OCI-M1 (cell line): ENCODE measurements at regions not wholly inside any gene's neighbourhood (a gene's known extent, or its start where the extent isn't known, plus 50 kb on each side); places are given as distances from the start of the nearest gene placed in this dataset.
A peak's percentile ranks its signal among the peaks of the same experiment; 100 is the strongest.
"Not testable (repeated sequence)": the region's sequence is repeated elsewhere in the genome, so short reads cannot be mapped to it uniquely, and the experiment has no call there.

Experiments used
- DNase-seq: peaks from one replicate; lab custom pipeline; 2025; lab: John Stamatoyannopoulos, UW

DNA sequence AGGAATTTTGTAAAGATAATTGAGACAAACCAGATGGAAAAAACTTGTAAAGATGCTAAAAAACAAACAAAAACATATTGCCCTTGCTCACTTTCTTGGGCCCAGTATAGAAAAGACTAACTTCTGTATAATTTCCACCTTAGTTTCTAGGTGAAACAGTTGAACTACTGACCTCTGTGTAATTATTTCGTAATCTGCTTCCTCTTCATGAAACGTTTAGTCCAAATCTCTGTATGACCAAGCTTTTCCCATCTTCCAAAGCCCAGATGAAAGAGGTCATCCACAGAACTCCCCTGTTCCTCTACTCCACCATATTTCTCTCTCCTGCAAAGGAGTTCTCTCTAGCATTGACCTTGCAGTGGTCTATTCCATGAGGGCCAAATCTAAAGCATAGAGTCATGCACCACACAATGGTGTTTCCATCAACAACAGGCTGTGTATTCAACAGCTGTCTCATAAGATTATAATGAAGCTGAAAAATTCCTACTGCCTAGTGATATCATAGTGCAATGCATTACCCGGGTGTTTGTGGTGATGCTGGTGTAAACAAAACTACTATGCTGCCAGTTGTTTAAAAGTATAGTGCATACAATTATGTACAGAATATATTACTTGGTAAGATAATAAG, 647.6 kb downstream of the TNS3 start:
- peak; percentile 21 for DNase-seq

DNA sequence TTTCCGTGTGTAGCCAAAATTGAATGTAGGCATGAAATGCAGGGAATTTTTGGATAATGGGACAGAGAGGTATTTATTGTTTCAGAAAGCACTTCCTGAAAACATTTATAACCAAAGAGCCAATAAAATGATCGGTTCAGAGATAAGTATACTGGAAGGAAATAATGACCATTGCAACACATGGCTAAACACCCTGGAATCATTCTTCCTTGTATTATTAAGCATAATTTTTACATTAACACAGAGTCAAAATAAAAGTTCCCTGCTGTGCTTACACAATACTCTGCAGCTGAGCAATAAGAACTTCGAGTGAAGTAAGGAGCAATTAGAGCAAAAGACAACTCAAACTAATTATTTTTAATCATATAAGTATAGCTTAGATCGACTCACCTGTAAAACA, 648.3 kb downstream of the TNS3 start:
- DNase-seq = peak; percentile 29

DNA sequence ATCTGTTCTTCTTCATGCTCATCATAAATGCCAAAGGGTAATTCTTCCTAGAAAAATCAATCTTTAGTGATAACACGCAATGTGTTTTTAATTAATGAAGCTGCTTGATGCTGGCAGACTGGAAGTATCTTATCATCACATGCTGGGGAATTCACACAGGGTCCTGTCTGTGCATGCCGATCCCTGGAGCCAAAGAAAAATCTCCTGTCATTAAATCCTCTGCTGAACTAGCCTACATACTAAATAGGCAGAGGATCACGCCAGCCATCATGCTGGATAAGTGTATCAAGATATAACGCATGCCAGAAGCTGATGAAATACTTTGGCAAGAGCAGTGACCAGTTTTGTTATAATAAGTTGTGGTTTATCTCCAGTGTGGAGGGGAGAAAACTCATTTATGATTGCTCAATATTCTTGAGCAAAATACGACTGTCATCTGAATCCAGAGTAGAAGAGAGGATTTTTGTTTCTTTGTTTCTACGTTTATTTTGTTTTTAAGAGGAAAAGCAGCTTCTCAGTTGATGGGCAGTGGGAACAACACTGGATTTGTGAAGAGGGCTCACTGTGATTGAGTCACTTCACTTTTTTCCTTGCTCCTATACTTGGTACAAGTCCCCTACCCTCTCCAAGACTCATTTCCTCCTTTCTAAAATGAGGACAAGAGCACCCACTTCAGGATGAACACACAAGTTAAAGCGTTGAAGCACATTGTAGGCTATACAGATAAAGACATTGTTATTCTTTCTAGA, 649.1 kb downstream of the TNS3 start:
- peak; percentile 87 for DNase-seq

DNA sequence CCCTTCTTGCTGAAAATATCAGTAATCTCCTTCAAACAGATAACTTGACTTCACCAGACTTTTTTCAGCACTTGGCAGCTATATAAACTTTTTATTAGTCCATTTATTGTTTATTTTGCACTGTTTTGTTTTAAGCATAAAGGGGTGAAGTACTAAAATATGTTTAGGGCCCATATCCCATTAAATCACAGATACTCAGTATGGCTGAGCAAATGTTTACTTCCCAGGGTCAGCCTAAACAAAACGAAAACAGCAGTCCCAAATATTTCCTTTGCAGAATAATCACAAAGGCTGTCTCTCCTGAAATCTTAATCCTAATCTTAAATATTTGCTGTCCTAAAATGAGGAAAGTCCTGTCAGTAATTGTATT, 649.6 kb downstream of the TNS3 start:
- DNase-seq = no peak

DNA sequence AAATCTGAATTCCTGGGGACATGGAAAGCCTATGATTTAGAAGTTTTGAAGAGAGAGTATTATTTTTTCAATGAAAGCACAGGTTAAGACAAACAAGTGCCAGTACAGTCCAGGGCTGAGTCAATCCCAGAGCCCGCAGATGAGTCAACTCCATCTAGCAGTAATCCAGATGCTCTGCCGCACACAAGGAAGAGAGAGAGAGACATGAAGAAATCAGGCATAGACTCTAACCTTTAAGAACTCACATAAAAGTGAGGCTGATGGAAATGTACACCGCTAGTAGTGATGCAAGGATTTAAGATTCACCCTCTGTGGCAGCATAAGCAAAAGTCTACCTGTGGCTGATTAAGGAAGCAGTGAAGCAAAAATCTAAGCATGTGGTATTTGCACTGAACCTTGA, 651.5 kb downstream of the TNS3 start:
- DNase-seq = no peak

DNA sequence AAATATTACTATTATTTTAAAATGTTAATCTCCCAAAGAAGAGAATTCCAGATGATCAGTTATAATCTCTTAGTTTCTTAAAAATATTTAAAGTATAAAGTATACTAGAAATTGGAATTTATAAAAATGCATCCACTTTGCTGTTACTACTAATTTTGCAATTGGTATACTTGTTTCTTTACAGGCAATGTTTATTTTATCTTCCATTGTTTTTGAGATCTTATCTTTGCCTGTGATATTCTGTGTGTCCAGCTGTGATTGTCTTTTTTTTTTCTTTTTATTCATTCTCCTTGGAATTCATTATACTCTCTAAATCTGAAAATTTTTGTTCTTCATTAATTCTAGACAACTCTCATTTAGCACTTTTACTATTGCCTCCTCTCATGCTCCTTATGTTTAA, 652.6 kb downstream of the TNS3 start:
- no peak for DNase-seq

DNA sequence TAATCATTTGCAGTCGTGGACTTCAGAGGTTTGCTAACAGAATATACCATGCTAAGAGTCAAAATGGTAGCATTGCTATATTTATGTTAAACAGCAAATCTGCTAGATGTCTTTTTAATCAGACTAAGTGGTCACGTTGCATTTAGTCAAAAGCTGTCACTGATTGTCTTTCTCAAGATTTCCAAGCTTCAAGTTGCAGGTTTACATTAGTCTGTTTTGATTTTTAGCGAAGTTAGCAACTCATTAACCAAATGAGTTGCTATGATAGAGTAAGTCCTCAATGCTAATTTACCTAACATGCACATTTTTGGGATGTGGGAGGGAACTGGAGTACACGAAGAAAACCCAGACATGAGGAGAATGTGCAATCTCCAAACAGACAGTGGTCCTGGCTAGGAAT, 653.2 kb downstream of the TNS3 start:
- DNase-seq = no peak

DNA sequence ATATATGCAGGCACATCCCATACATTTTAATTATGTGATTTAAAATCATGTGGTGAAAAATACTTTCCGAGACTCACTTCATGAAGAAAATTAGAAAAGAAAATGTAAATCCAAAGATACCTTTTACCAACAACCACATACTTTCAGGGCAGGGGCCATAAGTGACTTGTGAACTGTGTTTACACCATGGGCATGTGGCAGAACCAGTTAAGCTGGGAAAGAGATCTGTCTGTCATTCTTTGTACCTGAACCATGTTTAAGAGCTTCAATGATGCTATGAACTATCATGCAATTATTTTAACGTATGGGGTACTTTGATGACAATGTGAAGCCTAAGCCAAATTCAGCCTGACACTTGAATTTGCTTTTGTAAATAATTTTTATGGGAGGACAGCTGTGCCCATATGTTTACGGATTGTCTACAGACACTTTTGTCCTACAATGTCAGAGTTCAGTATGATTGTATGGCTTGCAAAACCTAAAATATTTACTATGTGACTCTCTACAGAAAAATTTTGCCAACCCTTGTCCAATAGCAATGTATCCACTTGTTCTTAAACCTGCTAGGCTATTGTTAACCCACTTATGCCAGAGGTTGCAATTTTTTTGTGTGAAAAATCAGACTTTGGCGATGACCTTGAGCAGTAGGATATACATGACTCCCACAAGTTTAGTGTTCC, 654.6 kb downstream of the TNS3 start:
- no peak for DNase-seq

DNA sequence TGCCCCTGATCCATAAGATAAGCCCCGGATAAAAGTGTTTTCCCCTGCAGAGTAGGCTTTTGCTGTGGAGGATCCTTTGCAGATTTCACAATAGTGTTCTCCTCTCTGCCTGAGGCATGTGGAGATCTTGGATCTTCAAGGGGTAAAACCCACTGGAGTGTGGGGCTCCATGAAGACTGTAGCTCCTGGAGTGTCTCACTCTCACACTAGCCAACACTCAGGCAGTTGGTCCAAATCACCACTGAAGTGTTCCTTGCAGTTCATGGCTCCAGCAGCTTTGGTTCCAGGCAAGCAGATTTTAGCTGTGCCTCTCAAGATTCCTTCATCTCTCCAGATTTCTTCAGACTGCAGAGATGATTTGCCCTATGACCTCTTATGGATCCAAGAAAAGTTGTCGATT, 665.3 kb downstream of the TNS3 start:
- no peak for DNase-seq

DNA sequence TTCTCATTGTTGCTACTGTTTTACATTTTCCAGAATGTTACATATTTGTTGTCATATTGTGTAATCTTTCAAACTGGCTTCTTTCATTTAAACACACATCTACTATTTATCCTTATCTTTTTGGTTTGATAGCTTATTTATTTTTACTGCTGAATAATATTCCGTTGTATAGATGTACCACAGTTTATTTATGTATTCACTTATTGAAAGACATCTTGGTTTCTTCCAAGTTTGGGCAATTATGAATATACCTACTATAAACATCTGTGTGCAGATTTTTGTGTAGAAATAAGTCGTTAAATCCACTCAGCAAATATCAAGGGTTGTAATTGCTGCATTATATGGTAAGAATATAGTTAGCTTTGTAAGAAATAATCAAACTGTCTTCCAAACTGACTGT, 669.2 kb downstream of the TNS3 start:
- DNase-seq = no peak

DNA sequence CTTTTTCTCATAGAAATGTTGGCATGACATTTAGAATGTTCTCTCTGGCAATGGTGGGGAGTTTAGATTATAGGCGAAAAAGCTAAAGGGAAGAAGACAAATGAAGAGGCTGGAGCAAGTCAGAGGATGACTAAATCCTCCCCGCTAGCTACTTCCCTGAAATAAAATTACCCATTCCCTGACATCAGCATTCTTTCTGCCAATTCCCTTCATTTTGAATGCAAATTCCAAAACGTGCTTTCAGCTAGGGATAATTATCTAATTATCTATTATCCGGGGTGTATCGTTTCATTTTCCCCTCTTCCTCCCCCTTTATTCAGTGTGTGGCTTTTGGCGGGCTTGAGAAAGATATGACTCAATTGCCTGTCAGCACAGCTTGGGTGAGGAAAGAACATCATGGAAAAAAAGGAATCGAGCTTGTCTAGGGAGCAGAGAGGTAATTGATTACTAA, 672.3 kb downstream of the TNS3 start:
- DNase-seq = no peak

DNA sequence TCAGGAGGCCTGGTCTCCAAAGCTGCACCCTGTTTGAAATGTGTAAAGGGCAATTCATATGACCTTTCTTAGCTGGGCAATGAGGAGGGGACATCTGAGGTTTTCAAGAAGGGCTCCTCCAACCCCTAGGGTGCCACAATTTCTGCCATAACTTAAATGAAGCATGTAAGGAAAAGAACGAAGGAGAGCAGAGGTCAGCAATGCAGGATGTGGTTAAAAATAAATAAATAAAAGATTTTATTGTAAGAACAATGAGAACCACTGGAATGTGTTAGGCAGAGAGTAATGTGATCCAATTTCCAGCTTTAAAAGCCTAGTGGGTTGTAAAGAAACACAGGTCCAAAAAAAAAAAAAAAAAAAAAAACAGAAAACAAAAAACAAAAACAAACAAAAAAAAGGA, 673.1 kb downstream of the TNS3 start:
- DNase-seq = no peak

DNA sequence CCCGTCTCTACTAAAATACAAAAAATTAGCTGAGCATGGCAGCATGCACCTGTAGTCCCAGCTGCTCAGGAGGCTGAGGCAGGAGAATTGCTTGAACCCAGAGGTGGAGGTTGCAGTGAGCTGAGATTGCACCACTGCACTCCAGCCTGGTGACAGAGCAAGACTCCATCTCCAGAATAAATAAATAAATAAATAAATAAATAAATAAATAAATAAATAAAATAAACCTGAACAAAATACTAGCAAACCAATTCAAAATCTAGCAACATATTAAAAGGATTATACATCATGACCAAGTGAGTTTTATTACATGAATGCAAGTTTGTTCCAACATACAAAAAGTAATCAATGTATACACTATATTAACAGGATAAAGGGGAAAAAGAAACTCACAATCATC, 677.4 kb downstream of the TNS3 start:
- DNase-seq = not testable (repeated sequence)

DNA sequence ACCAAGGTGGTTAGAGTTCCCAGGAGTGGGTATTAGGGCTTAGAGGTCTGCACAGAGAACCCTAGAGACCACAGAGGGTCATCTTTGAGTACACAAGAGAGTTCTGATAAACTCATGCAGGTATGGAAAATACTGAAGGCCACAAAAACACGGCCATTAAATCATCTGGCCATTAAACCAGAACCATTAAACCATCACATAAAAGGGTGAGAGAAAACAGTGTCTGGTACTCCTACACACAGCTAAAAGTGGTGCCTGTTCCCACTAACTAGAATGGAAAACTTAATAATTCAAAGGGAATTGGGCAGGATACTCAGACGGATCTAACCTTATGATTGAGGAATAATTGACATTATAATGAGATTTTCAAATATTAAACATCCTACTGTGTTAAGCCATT, 679.4 kb downstream of the TNS3 start:
- DNase-seq = no peak

DNA sequence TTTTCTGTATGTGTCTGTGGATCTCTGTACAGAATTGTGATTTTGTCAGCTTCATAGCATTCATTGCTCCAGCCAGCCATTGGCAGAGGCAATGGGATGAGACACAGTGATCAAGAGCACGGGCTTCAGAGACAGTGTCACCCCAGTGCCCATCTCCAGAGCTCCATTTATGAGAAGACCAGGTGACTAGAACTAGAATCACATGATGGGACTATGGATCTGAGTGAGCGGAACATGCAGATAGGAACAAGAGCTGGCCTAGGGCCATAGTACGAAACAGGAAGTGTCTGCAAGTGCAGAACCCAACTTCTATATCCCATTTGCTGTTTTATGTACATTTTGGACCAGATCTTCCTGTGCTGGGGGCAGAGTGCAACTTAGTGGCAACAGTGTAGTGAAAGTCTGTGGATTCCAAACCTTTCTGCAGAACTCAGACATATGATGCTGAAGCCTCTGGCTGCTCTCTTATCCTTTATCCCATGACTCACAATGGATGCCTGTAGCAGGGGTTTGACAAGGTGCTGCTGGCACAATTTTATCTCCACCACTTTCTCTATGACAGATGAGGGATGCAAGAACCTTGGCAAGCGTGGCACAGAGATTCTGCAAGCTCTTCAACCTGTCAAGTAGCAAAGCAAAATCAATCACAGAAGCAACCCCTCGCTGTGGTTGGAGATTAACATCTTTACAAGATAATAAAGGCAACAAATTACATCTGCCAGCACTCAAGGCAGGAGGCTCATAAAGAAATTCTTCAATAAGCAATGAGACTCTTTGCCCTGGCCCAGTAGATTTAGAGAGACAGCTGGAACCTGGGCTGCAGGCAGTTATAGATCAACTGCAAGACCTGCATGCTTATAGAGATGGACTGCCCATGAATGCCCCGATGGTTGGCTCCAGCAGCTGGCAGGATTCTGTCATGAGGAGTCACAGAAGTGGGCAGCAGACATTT, 681.3 kb downstream of the TNS3 start:
- DNase-seq = no peak

DNA sequence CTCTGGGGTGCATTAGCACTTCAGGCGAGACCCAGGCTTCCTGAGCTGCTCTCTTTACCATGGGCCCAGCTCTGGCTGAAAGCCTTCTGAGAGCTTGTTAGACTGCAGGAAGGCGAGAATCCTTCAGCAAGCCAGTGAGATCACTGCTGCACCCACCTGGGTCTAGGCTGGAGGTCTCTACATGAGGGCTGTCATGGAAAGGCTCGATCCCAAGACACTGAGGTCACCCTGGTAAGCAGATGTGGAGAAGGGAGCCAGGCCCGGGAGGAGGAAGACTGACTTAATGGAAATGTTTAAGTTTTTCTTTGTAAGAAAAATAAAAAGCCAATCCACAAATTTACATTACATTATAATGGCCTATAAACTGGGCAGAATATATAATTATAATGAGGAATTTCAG, 684.5 kb downstream of the TNS3 start:
- no peak for DNase-seq

DNA sequence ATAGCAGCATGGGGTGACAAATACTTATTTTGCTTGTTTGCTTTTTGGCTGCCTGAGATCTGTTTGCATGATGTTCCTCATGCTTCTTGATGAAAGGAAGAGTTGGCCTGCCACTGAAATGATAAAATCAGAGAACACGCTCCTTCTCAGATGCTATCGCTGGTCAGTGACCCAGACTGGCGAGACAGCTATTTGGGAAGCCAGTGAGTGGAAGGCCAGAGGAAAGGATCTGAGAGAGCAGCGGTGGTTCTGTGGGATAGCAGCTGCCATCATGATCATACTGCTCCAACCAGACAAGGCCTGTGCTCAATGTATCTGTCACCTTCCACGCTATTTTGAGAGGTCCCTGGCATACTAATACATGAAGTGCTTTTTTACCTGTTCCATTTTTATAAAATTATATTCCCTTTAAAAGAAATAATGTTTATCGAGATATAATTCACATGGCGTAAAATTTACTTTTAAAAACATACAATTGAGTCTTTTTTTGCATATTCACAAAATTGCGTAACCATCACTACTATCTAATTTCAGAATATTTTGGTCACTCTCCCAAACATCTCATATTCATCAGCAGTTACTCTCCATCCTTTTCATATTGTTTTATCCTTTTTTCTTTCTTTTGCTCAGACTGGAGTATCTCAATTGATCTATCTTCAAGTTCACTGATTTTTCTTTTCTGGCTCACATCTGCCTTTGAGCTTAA, 695.1 kb downstream of the TNS3 start:
- DNase-seq = no peak

DNA sequence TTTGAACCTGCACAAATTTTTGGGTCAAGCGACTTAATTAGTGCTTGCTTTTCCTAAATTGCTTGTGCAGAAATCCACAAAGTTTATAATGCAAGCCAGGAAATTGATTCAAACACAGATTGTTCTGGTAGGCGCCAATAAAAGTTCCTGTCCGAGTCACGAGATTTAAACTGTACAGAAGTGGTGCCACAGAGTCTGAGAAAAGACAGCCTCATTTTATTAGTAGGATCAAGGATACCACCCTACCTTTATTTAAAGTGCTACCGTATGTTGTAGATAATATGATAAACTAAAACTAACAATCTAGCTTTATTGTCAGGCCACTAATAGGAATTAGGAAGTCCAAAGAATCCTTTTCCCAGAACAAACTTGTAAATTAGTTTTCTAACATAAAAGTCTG, 696.7 kb downstream of the TNS3 start:
- no peak for DNase-seq

DNA sequence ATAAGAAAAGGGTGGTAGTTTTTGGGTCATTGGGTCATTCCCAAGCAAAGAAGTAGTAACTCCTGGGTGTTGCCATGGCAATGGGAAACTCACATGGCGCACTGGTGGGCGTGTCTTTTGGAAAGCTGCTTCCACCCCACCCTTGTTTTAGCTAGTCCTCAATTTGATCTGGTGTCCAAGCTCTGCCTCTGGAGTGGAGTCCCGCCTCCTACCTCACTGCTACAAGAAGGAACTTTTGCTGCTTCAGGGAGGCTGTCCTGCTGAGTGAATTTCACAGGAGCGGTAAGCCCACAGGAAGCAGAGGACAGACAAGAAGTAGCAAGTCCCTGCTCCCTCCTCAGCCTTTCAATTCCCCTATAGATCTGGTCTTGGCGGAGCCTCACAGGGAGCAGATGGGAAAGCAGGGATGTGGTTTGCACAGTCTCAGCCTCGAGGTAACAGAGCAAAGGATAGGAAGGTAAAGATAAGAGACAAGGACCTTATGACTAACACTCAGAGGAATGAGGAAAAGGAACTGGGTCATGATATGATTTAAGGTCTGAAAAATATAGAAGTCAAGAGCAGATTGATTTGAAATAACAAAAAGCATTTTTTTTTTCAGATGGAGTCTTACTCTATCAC, 700.3 kb downstream of the TNS3 start:
- no peak for DNase-seq

DNA sequence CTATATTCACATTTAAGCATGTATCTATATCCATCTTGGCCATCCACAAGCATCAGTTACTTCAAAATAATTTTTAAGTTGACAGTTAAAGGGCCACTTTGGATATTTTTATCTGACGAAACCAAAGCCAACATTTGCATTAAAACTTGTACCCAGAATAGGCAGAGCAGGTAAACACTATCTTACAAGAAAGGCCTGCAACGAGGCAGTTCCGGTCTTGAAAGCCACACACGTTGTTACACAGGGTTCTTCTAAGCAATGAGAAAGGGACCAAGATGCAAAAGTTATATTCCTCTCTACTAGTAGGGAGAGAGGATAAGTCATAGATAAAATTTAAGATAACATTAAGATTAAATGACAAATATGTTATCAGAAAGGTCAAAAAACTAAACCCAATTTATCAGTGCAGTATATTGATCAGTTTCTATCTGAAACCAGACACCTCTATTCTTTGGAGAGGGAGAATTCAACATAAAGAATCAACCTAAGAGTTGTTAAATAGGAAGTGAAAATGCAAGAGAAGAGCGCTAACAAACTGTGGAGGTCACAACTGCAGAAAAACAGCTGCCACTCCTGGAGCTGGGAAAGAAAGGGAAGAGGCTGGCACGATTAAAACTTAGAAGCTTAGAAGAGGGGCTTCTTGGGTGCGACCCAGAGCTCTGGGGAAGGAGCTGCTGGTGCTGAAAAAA, 701.3 kb downstream of the TNS3 start:
- DNase-seq = no peak

DNA sequence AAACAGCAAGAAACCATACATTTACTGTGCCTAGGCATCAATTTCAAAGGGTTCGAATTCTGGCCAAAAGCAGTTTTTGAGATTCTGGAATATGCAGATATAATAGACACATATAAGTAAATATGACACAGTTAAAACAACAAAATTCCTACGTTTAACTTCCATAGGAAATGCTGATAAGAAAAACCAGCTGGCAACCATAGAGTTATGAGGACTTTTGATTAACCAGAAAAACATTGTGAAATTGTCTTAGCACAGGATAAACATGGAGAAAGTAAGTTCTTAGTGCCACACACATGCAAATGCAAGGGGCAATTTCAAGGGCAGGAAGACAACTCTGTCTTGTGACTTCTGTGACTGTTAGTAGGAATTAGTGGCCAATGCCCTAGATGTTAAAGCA, 702.1 kb downstream of the TNS3 start:
- DNase-seq = no peak
